Panc1 (cell line): ENCODE measurements at regions not wholly inside any gene's neighbourhood (a gene's known extent, or its start where the extent isn't known, plus 50 kb on each side); places are given as distances from the start of the nearest gene placed in this dataset.

Source experiments
- ATAC-seq: fragments of 200-7000 bp; cut with Tn5 transposase; 2 replicates; pipeline ENCODE4 v1.9.1; 2020; ENCODE audit warnings: mild to moderate bottlenecking, moderate library complexity
- BruUV-seq: library from RNA; stranded (reverse); fragments of 400-500 nt; replicated peaks from 2 replicates; lab custom pipeline; 2021; lab: Mats Ljungman, UMichigan
- CTCF ChIA-PET: fragments of 300-600 bp; sonication (Branson Sonifier 250); formaldehyde crosslinking; loops from one replicate; lab custom pipeline; 2022; ENCODE audit warnings: antibody characterized with exemption; lab: Charles Lee
- POLR2A ChIA-PET: fragments of 300-600 bp; sonication (Branson Sonifier 250); formaldehyde crosslinking; loops from one replicate; lab custom pipeline; 2022; ENCODE audit warnings: antibody characterized with exemption; lab: Charles Lee
- DNase-seq: peaks from one replicate; pipeline ENCODE4 v3.0.0-alpha.2; 2010; ENCODE audit warnings: low read depth, low spot score
- H3K27ac ChIP-seq: 2 replicates; pipeline ENCODE4 v1.5.1; 2011; ENCODE audit warnings: mild to moderate bottlenecking, low read length, inconsistent platforms
- H3K27me3 ChIP-seq: fragments of 200-500 bp; sonication (Bioruptor generic); 2 replicates; pipeline ENCODE4 v1.6.0; 2014; ENCODE audit warnings: low read length, inconsistent platforms; ENCODE audit not compliant: control insufficient read depth, insufficient read depth
- H3K36me3 ChIP-seq: fragments of 200-500 bp; sonication (Bioruptor generic); 2 replicates; pipeline ENCODE4 v1.5.1; 2014; ENCODE audit warnings: inconsistent platforms, mild to moderate bottlenecking, low read length, moderate library complexity; ENCODE audit not compliant: control insufficient read depth, insufficient read depth
- H3K4me1 ChIP-seq: 2 replicates; pipeline ENCODE4 v1.5.1; 2011; ENCODE audit warnings: inconsistent platforms, mild to moderate bottlenecking, low read length, moderate library complexity; ENCODE audit not compliant: control insufficient read depth, insufficient read depth
- H3K4me3 ChIP-seq, 2 experiments: 2 replicates each; pipeline ENCODE4 v1.5.1; 2011 to 2012; ENCODE audit warnings: low read depth in 2 of 2, low read length in 2 of 2, mild to moderate bottlenecking in 2 of 2, inconsistent platforms in 1 of 2, moderate library complexity in 1 of 2
- H3K9me3 ChIP-seq: fragments of 200-500 bp; sonication (Bioruptor generic); 2 replicates; pipeline ENCODE4 v1.5.1; 2014; ENCODE audit warnings: low read depth, mild to moderate bottlenecking, inconsistent platforms, low read length, moderate library complexity; ENCODE audit not compliant: control insufficient read depth, insufficient read depth
- POLR2AphosphoS5 ChIP-seq: IDR thresholded peaks from 2 replicates; pipeline ENCODE4 v1.6.1; 2012; ENCODE audit warnings: mild to moderate bottlenecking, low read depth, low read length, moderate library complexity
- SIN3A ChIP-seq: IDR thresholded peaks from 2 replicates; pipeline ENCODE4 v1.6.1; 2012; ENCODE audit warnings: low read depth, mild to moderate bottlenecking, low read length, moderate library complexity, borderline replicate concordance; ENCODE audit not compliant: insufficient read depth
- TCF7L2 ChIP-seq: IDR thresholded peaks from 2 replicates; pipeline ENCODE4 v1.6.1; 2011; ENCODE audit warnings: mild to moderate bottlenecking, low read depth, low read length, inconsistent platforms
- in situ Hi-C: cut with HindIII; loops from 2 replicates; pipeline ENCODE4 v1.10.0; 2016; ENCODE audit warnings: low sequenced_read_pairs, low pct_unique_long_range_greater_than_20kb
- intact Hi-C: fragments of 100-400 bp; cut with micrococcal nuclease; formaldehyde crosslinking; loops from one replicate; pipeline ENCODE4 v1.10.0; 2022; ENCODE audit not compliant: unreplicated experiment
- TF ChIP-seq, protein P1 (sequence below): fragments of 450-650 bp; IDR thresholded peaks from 2 replicates; pipeline ENCODE4 v1.5.1; 2017; ENCODE audit warnings: mild to moderate bottlenecking
- TF ChIP-seq, protein P2 (sequence below), 2 experiments: IDR thresholded peaks; 2 replicates each; pipeline ENCODE4 v1.6.1; 2011 to 2012; ENCODE audit warnings: low read depth in 2 of 2, control low read depth in 1 of 2, low read length in 1 of 2, mild to moderate bottlenecking in 1 of 2, moderate library complexity in 1 of 2; ENCODE audit not compliant: insufficient read depth in 1 of 2

DNA sequence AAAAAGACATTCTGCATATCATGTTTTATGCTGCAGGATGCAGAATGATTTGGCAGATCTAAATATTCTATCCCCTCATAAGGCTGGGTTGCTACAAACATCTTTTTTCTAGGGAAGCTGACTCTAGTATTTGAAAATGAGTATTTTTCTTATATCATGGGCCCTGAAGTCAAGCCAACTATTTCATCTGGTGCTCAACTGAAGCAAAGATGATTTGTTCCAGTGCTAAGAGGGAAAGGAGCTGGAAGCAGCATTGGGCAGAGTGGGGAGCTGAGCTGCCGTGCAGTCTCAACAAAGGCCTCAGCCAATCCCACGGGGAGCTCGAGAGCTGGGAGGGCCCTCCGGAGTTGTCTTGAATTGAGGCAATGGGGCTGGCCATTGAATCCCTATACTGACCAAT, 155.3 kb upstream of the SLCO3A1 start:
- POLR2A ChIA-PET: no interaction called here
- Histone ChIP-seq H3K27ac (no peak overlapping the region), H3K9me3 (no peaks in the 10 kb centered on the region), H3K4me3 (no peak overlapping the region), H3K36me3 (no peaks in the 10 kb centered on the region), H3K4me1 (no peaks in the 10 kb centered on the region), H3K27me3 (no peaks in the 10 kb centered on the region; the same call in 1 of the 2 replicates)
- TF ChIP-seq, protein P1, sequence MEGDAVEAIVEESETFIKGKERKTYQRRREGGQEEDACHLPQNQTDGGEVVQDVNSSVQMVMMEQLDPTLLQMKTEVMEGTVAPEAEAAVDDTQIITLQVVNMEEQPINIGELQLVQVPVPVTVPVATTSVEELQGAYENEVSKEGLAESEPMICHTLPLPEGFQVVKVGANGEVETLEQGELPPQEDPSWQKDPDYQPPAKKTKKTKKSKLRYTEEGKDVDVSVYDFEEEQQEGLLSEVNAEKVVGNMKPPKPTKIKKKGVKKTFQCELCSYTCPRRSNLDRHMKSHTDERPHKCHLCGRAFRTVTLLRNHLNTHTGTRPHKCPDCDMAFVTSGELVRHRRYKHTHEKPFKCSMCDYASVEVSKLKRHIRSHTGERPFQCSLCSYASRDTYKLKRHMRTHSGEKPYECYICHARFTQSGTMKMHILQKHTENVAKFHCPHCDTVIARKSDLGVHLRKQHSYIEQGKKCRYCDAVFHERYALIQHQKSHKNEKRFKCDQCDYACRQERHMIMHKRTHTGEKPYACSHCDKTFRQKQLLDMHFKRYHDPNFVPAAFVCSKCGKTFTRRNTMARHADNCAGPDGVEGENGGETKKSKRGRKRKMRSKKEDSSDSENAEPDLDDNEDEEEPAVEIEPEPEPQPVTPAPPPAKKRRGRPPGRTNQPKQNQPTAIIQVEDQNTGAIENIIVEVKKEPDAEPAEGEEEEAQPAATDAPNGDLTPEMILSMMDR: no peak
- TF ChIP-seq SIN3A: no peak
- TF ChIP-seq TCF7L2: no peak
- TF ChIP-seq, protein P2, sequence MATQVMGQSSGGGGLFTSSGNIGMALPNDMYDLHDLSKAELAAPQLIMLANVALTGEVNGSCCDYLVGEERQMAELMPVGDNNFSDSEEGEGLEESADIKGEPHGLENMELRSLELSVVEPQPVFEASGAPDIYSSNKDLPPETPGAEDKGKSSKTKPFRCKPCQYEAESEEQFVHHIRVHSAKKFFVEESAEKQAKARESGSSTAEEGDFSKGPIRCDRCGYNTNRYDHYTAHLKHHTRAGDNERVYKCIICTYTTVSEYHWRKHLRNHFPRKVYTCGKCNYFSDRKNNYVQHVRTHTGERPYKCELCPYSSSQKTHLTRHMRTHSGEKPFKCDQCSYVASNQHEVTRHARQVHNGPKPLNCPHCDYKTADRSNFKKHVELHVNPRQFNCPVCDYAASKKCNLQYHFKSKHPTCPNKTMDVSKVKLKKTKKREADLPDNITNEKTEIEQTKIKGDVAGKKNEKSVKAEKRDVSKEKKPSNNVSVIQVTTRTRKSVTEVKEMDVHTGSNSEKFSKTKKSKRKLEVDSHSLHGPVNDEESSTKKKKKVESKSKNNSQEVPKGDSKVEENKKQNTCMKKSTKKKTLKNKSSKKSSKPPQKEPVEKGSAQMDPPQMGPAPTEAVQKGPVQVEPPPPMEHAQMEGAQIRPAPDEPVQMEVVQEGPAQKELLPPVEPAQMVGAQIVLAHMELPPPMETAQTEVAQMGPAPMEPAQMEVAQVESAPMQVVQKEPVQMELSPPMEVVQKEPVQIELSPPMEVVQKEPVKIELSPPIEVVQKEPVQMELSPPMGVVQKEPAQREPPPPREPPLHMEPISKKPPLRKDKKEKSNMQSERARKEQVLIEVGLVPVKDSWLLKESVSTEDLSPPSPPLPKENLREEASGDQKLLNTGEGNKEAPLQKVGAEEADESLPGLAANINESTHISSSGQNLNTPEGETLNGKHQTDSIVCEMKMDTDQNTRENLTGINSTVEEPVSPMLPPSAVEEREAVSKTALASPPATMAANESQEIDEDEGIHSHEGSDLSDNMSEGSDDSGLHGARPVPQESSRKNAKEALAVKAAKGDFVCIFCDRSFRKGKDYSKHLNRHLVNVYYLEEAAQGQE (IDR thresholded peaks at IDR 0.05; ENCODE audit: insufficient read depth in 1 of 2, low read depth in 2 of 2, low read length in 1 of 2): no peak
- no peak for TF ChIP-seq POLR2AphosphoS5
- intact Hi-C loops: no loop called here
- DNase-seq (no peak), ATAC-seq (no peak)
- no TSS peak for BruUV-seq
- in situ Hi-C loops: no loop called here
- CTCF ChIA-PET: no interaction called here

DNA sequence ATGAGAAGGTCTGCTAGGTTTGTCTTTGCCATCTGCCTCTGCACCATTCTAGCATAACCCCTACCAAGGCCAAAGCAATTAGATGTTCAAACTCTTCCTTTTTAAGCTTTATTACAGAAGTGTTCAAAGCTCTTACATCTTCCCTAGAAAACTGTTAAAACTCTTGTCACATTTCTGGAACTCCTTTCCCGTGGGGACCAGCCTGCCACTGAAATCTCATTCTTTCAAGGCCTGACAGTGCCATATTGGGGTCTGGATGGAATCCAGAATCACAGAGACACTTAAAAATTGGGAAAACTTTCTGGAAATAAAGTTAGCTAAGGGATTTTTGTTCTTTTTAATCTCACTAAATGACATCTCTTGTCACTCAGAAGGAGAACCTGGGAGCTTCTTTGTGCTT, 153.8 kb upstream of the SLCO3A1 start:
- no TSS peak for BruUV-seq
- no peaks in the 10 kb centered on the region for H3K36me3 ChIP-seq
- no peak for TF ChIP-seq POLR2AphosphoS5
- no peak for TF ChIP-seq SIN3A
- TF ChIP-seq, protein P1: no peak
- TF ChIP-seq, protein P2 (IDR thresholded peaks at IDR 0.05; ENCODE audit: insufficient read depth in 1 of 2, low read depth in 2 of 2, low read length in 1 of 2): no peak
- TF ChIP-seq TCF7L2: no peak
- in situ Hi-C loops: no loop called here
- intact Hi-C loops: loop anchor here (10.0 kb wide), 1 partner anchor 385 kb away; no protein-coding TSS in a partner anchor
- ATAC-seq: no peak
- no peaks in the 10 kb centered on the region; the same call in 1 of the 2 replicates for H3K27me3 ChIP-seq
- no peaks in the 10 kb centered on the region for H3K9me3 ChIP-seq
- H3K27ac ChIP-seq: no peak overlapping the region
- DNase-seq: no peak
- POLR2A ChIA-PET: no interaction called here
- CTCF ChIA-PET: no interaction called here
- no peak overlapping the region for H3K4me3 ChIP-seq
- H3K4me1 ChIP-seq: no peaks in the 10 kb centered on the region
